Suprapubic skin (tissue), 4 donors: ENCODE measurements at regions not wholly inside any gene's neighbourhood (a gene's known extent, or its start where the extent isn't known, plus 50 kb on each side); places are given as distances from the start of the nearest gene placed in this dataset.

Experiments
- POLR2A ChIP-seq, 2 donors: fragments of 450-650 bp; IDR thresholded peaks; one replicate each; pipeline ENCODE4 v1.6.1; 2017; ENCODE audit warnings: antibody characterized with exemption in 2 of 2, mild to moderate bottlenecking in 2 of 2, moderate library complexity in 2 of 2
- POLR2AphosphoS5 ChIP-seq, 3 donors: sonication (generic); formaldehyde crosslinking; IDR thresholded peaks; one replicate each; pipeline ENCODE4 v1.6.1; 2017; ENCODE audit warnings: antibody characterized with exemption in 3 of 3
- TF ChIP-seq, protein P1 (sequence below), 2 donors: fragments of 200-600 bp in 1 of 2; fragments of 450-650 bp in 1 of 2; sonication (generic) in 1 of 2; IDR thresholded peaks; one replicate each; pipeline ENCODE4 v1.5.1; 2016 to 2019; ENCODE audit warnings: antibody characterized with exemption in 2 of 2, mild to moderate bottlenecking in 1 of 2, moderate library complexity in 1 of 2

DNA sequence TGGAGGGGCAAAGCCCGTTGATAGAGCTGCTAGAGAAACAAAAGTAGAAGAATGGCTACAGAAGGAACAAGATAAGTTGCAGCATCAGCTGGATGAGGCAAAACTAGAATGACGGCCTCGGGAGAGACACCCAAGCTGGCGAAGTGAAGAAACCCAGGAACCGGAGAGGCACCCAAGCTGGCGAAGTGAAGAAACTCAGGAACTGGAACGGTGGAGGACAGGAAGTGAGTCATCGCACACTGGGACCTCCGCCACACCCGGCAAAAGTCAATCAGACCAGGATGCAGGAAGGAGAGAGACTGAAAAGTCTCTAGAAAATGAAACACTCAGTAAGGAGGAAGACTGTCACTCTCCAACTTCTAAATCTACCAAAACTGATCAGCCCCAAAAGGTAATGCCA is 133.0 kb upstream of the NEBL start:
- TF ChIP-seq, protein P1, sequence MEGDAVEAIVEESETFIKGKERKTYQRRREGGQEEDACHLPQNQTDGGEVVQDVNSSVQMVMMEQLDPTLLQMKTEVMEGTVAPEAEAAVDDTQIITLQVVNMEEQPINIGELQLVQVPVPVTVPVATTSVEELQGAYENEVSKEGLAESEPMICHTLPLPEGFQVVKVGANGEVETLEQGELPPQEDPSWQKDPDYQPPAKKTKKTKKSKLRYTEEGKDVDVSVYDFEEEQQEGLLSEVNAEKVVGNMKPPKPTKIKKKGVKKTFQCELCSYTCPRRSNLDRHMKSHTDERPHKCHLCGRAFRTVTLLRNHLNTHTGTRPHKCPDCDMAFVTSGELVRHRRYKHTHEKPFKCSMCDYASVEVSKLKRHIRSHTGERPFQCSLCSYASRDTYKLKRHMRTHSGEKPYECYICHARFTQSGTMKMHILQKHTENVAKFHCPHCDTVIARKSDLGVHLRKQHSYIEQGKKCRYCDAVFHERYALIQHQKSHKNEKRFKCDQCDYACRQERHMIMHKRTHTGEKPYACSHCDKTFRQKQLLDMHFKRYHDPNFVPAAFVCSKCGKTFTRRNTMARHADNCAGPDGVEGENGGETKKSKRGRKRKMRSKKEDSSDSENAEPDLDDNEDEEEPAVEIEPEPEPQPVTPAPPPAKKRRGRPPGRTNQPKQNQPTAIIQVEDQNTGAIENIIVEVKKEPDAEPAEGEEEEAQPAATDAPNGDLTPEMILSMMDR (IDR thresholded peaks at IDR 0.05) = no peak
- TF ChIP-seq POLR2AphosphoS5 (IDR thresholded peaks at IDR 0.05) (no peak), POLR2A (IDR thresholded peaks at IDR 0.05) (no peak)
